ENCODE measurements at regions not wholly inside any gene's neighbourhood (a gene's known extent, or its start where the extent isn't known, plus 50 kb on each side); places are given as distances from the start of the nearest gene placed in this dataset.

DNA sequence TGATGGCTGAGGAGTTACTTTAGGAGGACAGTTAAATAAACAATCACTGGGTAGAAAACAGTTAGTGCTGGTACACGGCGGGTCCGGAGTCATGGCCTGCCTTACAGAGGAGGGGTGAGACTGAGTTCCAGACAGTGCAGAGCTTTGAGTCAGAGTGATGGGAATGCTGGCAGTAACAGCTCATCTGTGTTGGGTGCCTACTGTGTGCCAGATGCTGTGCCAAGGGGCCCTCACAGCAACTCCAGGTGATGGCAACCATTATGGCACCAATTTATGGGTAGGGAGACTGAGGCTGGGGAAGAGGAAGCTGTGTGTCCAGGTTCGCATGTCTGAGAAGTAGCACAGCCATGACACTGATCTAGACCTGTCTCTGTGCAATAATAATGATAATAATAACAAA lies 132.6 kb downstream of the CEBPB start (continued):
- TF ChIP-seq OSR1 (CRISPR knock-in tag; IDR thresholded peaks at IDR 0.05) (no peak), ARNTL (CRISPR knock-in tag; IDR thresholded peaks at IDR 0.05; ENCODE audit: borderline replicate concordance, low read depth) (no peak)

GRCh38 chr20:50323777-50324775 lies 133.4 kb downstream of the CEBPB start:
- TF ChIP-seq ISL1 (CRISPR knock-in tag; IDR thresholded peaks at IDR 0.05), result no peak
- TF ChIP-seq RARB (CRISPR knock-in tag; IDR thresholded peaks at IDR 0.05), result no peak
- no peak for TF ChIP-seq ZNF565 (CRISPR knock-in tag; conservative IDR thresholded peaks at IDR 0.05; ENCODE audit: low read depth)
- no peak for TF ChIP-seq TOX (CRISPR knock-in tag; IDR thresholded peaks at IDR 0.05; ENCODE audit: borderline replicate concordance)
- no peak for TF ChIP-seq PPARA (CRISPR knock-in tag; IDR thresholded peaks at IDR 0.05; ENCODE audit: borderline replicate concordance)
- TF ChIP-seq BACH2 (CRISPR knock-in tag; IDR thresholded peaks at IDR 0.05; ENCODE audit: borderline replicate concordance), result no peak
- no peak for TF ChIP-seq ZNF70 (CRISPR knock-in tag; IDR thresholded peaks at IDR 0.05)
- no peak for TF ChIP-seq SNAI2 (CRISPR knock-in tag; IDR thresholded peaks at IDR 0.05)
- TF ChIP-seq ZFP30 (CRISPR knock-in tag; IDR thresholded peaks at IDR 0.05), result no peak
- TF ChIP-seq, protein P1, sequence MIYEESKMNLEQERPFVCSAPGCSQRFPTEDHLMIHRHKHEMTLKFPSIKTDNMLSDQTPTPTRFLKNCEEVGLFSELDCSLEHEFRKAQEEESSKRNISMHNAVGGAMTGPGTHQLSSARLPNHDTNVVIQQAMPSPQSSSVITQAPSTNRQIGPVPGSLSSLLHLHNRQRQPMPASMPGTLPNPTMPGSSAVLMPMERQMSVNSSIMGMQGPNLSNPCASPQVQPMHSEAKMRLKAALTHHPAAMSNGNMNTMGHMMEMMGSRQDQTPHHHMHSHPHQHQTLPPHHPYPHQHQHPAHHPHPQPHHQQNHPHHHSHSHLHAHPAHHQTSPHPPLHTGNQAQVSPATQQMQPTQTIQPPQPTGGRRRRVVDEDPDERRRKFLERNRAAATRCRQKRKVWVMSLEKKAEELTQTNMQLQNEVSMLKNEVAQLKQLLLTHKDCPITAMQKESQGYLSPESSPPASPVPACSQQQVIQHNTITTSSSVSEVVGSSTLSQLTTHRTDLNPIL (CRISPR knock-in tag; IDR thresholded peaks at IDR 0.05; ENCODE audit: low read depth), result no peak
- no peak for TF ChIP-seq TCF4 (CRISPR knock-in tag; IDR thresholded peaks at IDR 0.05; ENCODE audit: borderline replicate concordance)
- no peak for TF ChIP-seq GLIS3 (CRISPR knock-in tag; IDR thresholded peaks at IDR 0.05)
- TF ChIP-seq PATZ1 (CRISPR knock-in tag; IDR thresholded peaks at IDR 0.05; ENCODE audit: borderline replicate concordance), result no peak
- TF ChIP-seq CSDC2 (CRISPR knock-in tag; IDR thresholded peaks at IDR 0.05), result no peak
- no peak for TF ChIP-seq ZC3H10 (CRISPR knock-in tag; IDR thresholded peaks at IDR 0.05)
- no peak for ATAC-seq

- TF ChIP-seq, protein P1 (CRISPR knock-in tag; IDR thresholded peaks at IDR 0.05; ENCODE audit: low read depth), result no peak
- TF ChIP-seq OSR1 (CRISPR knock-in tag; IDR thresholded peaks at IDR 0.05), result no peak
- TF ChIP-seq, protein P2, sequence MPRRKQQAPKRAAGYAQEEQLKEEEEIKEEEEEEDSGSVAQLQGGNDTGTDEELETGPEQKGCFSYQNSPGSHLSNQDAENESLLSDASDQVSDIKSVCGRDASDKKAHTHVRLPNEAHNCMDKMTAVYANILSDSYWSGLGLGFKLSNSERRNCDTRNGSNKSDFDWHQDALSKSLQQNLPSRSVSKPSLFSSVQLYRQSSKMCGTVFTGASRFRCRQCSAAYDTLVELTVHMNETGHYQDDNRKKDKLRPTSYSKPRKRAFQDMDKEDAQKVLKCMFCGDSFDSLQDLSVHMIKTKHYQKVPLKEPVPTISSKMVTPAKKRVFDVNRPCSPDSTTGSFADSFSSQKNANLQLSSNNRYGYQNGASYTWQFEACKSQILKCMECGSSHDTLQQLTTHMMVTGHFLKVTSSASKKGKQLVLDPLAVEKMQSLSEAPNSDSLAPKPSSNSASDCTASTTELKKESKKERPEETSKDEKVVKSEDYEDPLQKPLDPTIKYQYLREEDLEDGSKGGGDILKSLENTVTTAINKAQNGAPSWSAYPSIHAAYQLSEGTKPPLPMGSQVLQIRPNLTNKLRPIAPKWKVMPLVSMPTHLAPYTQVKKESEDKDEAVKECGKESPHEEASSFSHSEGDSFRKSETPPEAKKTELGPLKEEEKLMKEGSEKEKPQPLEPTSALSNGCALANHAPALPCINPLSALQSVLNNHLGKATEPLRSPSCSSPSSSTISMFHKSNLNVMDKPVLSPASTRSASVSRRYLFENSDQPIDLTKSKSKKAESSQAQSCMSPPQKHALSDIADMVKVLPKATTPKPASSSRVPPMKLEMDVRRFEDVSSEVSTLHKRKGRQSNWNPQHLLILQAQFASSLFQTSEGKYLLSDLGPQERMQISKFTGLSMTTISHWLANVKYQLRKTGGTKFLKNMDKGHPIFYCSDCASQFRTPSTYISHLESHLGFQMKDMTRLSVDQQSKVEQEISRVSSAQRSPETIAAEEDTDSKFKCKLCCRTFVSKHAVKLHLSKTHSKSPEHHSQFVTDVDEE (CRISPR knock-in tag; IDR thresholded peaks at IDR 0.05), result no peak
- no peak for TF ChIP-seq POU6F1 (CRISPR knock-in tag; IDR thresholded peaks at IDR 0.05; ENCODE audit: borderline replicate concordance, low read depth)
- TF ChIP-seq ZNF8 (CRISPR knock-in tag; IDR thresholded peaks at IDR 0.05), result no peak
- TF ChIP-seq ESRRG (CRISPR knock-in tag; IDR thresholded peaks at IDR 0.05), result no peak
- no peak for TF ChIP-seq RARB (CRISPR knock-in tag; IDR thresholded peaks at IDR 0.05)
- no peak for TF ChIP-seq ZFP30 (CRISPR knock-in tag; IDR thresholded peaks at IDR 0.05)
- TF ChIP-seq ZNF565 (CRISPR knock-in tag; conservative IDR thresholded peaks at IDR 0.05; ENCODE audit: low read depth), result no peak
- TF ChIP-seq TCF4 (CRISPR knock-in tag; IDR thresholded peaks at IDR 0.05; ENCODE audit: borderline replicate concordance), result no peak
- TF ChIP-seq, protein P3, sequence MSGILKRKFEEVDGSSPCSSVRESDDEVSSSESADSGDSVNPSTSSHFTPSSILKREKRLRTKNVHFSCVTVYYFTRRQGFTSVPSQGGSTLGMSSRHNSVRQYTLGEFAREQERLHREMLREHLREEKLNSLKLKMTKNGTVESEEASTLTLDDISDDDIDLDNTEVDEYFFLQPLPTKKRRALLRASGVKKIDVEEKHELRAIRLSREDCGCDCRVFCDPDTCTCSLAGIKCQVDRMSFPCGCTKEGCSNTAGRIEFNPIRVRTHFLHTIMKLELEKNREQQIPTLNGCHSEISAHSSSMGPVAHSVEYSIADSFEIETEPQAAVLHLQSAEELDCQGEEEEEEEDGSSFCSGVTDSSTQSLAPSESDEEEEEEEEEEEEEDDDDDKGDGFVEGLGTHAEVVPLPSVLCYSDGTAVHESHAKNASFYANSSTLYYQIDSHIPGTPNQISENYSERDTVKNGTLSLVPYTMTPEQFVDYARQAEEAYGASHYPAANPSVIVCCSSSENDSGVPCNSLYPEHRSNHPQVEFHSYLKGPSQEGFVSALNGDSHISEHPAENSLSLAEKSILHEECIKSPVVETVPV (CRISPR knock-in tag; IDR thresholded peaks at IDR 0.05), result no peak
- TF ChIP-seq TOX (CRISPR knock-in tag; IDR thresholded peaks at IDR 0.05; ENCODE audit: borderline replicate concordance), result no peak
- no peak for TF ChIP-seq ARNTL (CRISPR knock-in tag; IDR thresholded peaks at IDR 0.05; ENCODE audit: borderline replicate concordance, low read depth)
- TF ChIP-seq GLIS3 (CRISPR knock-in tag; IDR thresholded peaks at IDR 0.05), result no peak
- no peak for TF ChIP-seq CSDC2 (CRISPR knock-in tag; IDR thresholded peaks at IDR 0.05)
- TF ChIP-seq ZC3H10 (CRISPR knock-in tag; IDR thresholded peaks at IDR 0.05), result no peak
- no peak for TF ChIP-seq PATZ1 (CRISPR knock-in tag; IDR thresholded peaks at IDR 0.05; ENCODE audit: borderline replicate concordance)
- no peak for ATAC-seq
These were observed 134.6 kb downstream of the CEBPB start for GRCh38 chr20:50325215-50325614.

Measured in SK-N-SH treated with all-trans-retinoic acid at 6 μM for 48 hours (cell line).